ENCODE measurements at regions not wholly inside any gene's neighbourhood (a gene's known extent, or its start where the extent isn't known, plus 50 kb on each side); places are given as distances from the start of the nearest gene placed in this dataset.

DNA sequence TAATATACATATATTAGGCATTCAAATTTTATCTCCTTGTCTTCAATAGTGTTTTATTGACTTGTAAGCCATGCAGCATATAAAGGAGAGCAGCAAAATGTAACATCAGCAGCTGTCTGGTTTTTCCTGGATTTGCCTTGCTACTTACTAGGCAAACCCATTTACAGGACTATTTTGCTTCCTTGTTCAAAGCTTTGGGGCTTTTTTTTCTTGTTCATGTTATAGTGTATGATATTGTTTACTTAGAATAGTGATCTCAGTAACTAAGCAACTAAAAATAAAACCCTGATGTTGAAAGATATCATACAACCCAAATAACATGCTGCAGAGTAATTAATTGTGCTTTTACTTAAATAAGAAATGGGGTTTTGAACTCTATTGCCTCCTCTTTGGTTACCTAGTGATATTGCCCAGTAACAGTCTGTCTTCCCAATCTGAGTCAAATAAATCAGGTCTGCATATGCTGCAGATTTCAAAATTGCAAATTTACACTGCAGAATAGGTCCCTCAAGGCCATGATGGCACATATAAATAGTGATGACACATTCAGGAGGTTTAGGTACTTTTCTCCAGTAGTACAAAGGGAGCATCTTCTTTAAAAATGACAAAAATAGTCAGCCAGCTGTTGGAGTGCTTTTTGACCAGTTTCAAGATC, 578.1 kb upstream of the NECTIN3 start:
- ChIA-PET CTCF (no interaction called here), SMC1A (ENCODE audit: uncharacterized antibody, unreplicated experiment) (no interaction called here), POLR2A (no interaction called here), RAD21 (ENCODE audit: unreplicated experiment) (no interaction called here)
- Histone ChIP-seq H3K27me3 (replicated peaks in 1 of 2; ENCODE audit: control insufficient read depth in 2 of 2, insufficient read depth in 2 of 2, low read length in 1 of 2) (no peaks in the 10 kb centered on the region), H3K27ac (ENCODE audit: control insufficient read depth, insufficient read depth) (no peak overlapping the region), H3K4me3 (no peak overlapping the region), H3K9me3 (replicated peaks; ENCODE audit: control insufficient read depth, insufficient read depth, low read length) (no peaks in the 10 kb centered on the region), H4K20me1 (ENCODE audit: control insufficient read depth, insufficient read depth) (no peaks in the 10 kb centered on the region), H3K4me2 (ENCODE audit: control insufficient read depth, insufficient read depth) (no peak overlapping the region), H3K36me3 (ENCODE audit: control insufficient read depth in 2 of 2, insufficient read depth in 2 of 2, low read length in 1 of 2) (no peaks in the 10 kb centered on the region), H3K4me1 (ENCODE audit: control insufficient read depth, insufficient read depth, low read length) (no peaks in the 10 kb centered on the region), H3K9ac (ENCODE audit: control insufficient read depth, insufficient read depth, low read length) (no peak overlapping the region), H3K79me2 (ENCODE audit: control insufficient read depth, insufficient read depth, low read length) (no peaks in the 10 kb centered on the region), H2AFZ (ENCODE audit: control insufficient read depth, low read depth, low read length) (no peak overlapping the region)
- TF ChIP-seq STAT3 (IDR thresholded peaks at IDR 0.05; ENCODE audit: low read depth, low read length) (no peak), E2F4 (IDR thresholded peaks at IDR 0.05; ENCODE audit: low read depth, low read length) (no peak), ZNF274 (IDR thresholded peaks at IDR 0.05; ENCODE audit: insufficient read depth, insufficient read length) (no peak), NBN (IDR thresholded peaks at IDR 0.05) (no peak), ZNF24 (IDR thresholded peaks at IDR 0.05) (no peak), TCF3 (IDR thresholded peaks at IDR 0.05; ENCODE audit: borderline replicate concordance, insufficient read depth, low read depth, low read length) (no peak), BRCA1 (IDR thresholded peaks at IDR 0.05; ENCODE audit: low read depth, low read length) (no peak), GATAD2B (conservative IDR thresholded peaks at IDR 0.05; ENCODE audit: low read depth) (no peak), YY1 (IDR thresholded peaks at IDR 0.05; ENCODE audit: low read depth, low read length) (no peak), NR2C2 (IDR thresholded peaks at IDR 0.05; ENCODE audit: borderline replicate concordance, control insufficient read depth, insufficient read length, low read depth) (no peak), IKZF2 (IDR thresholded peaks at IDR 0.05) (no peak), EZH2 (IDR thresholded peaks at IDR 0.05; ENCODE audit: borderline replicate concordance, control insufficient read depth, low read depth, low read length) (no peak), RELA (IDR thresholded peaks at IDR 0.05; ENCODE audit: borderline replicate concordance, partially characterized antibody) (no peak)
- TF ChIP-seq, protein P1, sequence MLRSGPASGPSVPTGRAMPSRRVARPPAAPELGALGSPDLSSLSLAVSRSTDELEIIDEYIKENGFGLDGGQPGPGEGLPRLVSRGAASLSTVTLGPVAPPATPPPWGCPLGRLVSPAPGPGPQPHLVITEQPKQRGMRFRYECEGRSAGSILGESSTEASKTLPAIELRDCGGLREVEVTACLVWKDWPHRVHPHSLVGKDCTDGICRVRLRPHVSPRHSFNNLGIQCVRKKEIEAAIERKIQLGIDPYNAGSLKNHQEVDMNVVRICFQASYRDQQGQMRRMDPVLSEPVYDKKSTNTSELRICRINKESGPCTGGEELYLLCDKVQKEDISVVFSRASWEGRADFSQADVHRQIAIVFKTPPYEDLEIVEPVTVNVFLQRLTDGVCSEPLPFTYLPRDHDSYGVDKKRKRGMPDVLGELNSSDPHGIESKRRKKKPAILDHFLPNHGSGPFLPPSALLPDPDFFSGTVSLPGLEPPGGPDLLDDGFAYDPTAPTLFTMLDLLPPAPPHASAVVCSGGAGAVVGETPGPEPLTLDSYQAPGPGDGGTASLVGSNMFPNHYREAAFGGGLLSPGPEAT (IDR thresholded peaks at IDR 0.05; ENCODE audit: low read depth): no peak
- ATAC-seq: peak; percentile 38
- FAIRE-seq: no peak
- no TSS peak for BruUV-seq (replicated peaks)
- in situ Hi-C loops (cut with MboI) (no loop called here), intact Hi-C loops (cut with micrococcal nuclease; ENCODE audit: unreplicated experiment) (no loop called here)
- no peak for DNase-seq (ENCODE audit: low read depth, low spot score)

Measured in GM12878 (cell line).